OCI-LY3 (cell line): ENCODE measurements at regions not wholly inside any gene's neighbourhood (a gene's known extent, or its start where the extent isn't known, plus 50 kb on each side); places are given as distances from the start of the nearest gene placed in this dataset.

ENCODE experiments used
- H2AFZ ChIP-seq: fragments of 200-600, 300-600 bp; shearing (Covaris generic); 2 replicates; pipeline ENCODE4 v1.6.0; 2014; ENCODE audit warnings: antibody characterized with exemption, low read depth, low read length
- H3K27ac ChIP-seq: fragments of 200-600, 300-600 bp; sonication (generic); 2 replicates; pipeline ENCODE4 v1.5.1; 2014; ENCODE audit warnings: mild to moderate bottlenecking, low read length, moderate library complexity, mixed read lengths
- H3K27me3 ChIP-seq: fragments of 200-600, 300-600 bp; sonication (generic); 2 replicates; pipeline ENCODE4 v1.6.1; 2014; ENCODE audit warnings: low read depth, low read length, mixed read lengths
- H3K36me3 ChIP-seq: fragments of 200-600, 300-600 bp; sonication (generic); replicated peaks from 2 replicates; pipeline ENCODE3; 2014; ENCODE audit warnings: low read depth, low read length, mixed read lengths
- H3K4me1 ChIP-seq: fragments of 300-600, 200-600 bp; sonication (generic); 2 replicates; pipeline ENCODE4 v1.6.1; 2014; ENCODE audit warnings: low read length, mixed read lengths
- H3K4me2 ChIP-seq: fragments of 200-600, 300-600 bp; sonication (generic); 2 replicates; pipeline ENCODE4 v1.6.1; 2014; ENCODE audit warnings: low read length, mixed read lengths
- H3K4me3 ChIP-seq: fragments of 300-600, 200-600 bp; sonication (generic); 2 replicates; pipeline ENCODE4 v1.5.1; 2014; ENCODE audit warnings: antibody characterized with exemption, mild to moderate bottlenecking, low read length, moderate library complexity
- H3K79me2 ChIP-seq: fragments of 300-600, 200-600 bp; shearing (Covaris generic); 2 replicates; pipeline ENCODE4 v1.6.1; 2014; ENCODE audit warnings: mild to moderate bottlenecking, low read length, mixed read lengths
- H3K9ac ChIP-seq: fragments of 300-600, 200-600 bp; shearing (Covaris generic); 2 replicates; pipeline ENCODE4 v1.6.0; 2014; ENCODE audit warnings: mild to moderate bottlenecking, low read length, moderate library complexity
- H3K9me3 ChIP-seq: fragments of 200-600, 300-600 bp; shearing (Covaris generic); 2 replicates; pipeline ENCODE4 v1.6.1; 2014; ENCODE audit warnings: low read length, mixed read lengths; ENCODE audit not compliant: insufficient read depth
- H4K20me1 ChIP-seq: fragments of 200-600, 300-600 bp; sonication (generic); 2 replicates; pipeline ENCODE4 v1.6.1; 2016; ENCODE audit warnings: low read length, mixed read lengths; ENCODE audit not compliant: insufficient read depth
- EZH2phosphoT487 ChIP-seq: fragments of 200-600 bp; shearing (Covaris generic); IDR thresholded peaks from 2 replicates; pipeline ENCODE4 v1.6.1; 2018; ENCODE audit warnings: antibody characterized with exemption, mixed run types, low read depth
- TF ChIP-seq, protein P1 (sequence below): fragments of 200-600, 300-600 bp; sonication (generic); IDR thresholded peaks from 2 replicates; pipeline ENCODE4 v1.5.1; 2014; ENCODE audit warnings: antibody characterized with exemption, low read length, low read depth

DNA sequence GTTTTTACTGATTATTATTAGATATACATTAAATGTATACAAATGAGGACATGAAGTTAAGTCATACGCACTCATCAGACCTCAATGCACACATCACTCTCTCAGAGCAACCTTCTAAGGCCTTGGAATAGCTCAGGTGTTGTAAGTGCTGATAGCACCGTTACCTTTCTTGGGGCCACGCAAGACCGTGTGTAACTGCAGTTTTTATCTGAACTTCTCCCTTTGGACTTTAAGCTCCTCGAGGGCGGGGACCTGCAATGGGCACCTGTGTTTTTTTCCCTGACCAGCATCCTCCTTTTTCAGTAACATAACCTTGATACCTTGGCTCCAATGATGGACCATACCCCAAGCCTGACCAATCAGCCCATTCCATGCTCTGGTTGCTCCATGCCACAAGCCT is 136.5 kb upstream of the TMCC3 start:
- Histone ChIP-seq H3K4me3 (no peak overlapping the region), H3K9me3 (0 out of 2 replicates have a peak, but pooled peaks cover 4% of the 10 kb centered on the region), H3K9ac (no peak overlapping the region), H3K79me2 (peaks cover 3% of the 10 kb centered on the region; the same call in 1 of the 2 replicates), H4K20me1 (peaks cover 8% of the 10 kb centered on the region; the same call in 1 of the 2 replicates), H3K27ac (no peak overlapping the region), H3K4me2 (no peak overlapping the region), H2AFZ (no peak overlapping the region), H3K36me3 (peaks cover 30% of the 10 kb centered on the region), H3K27me3 (no peaks in the 10 kb centered on the region), H3K4me1 (peaks cover 25% of the 10 kb centered on the region)
- no peak for TF ChIP-seq EZH2phosphoT487
- TF ChIP-seq, protein P1, sequence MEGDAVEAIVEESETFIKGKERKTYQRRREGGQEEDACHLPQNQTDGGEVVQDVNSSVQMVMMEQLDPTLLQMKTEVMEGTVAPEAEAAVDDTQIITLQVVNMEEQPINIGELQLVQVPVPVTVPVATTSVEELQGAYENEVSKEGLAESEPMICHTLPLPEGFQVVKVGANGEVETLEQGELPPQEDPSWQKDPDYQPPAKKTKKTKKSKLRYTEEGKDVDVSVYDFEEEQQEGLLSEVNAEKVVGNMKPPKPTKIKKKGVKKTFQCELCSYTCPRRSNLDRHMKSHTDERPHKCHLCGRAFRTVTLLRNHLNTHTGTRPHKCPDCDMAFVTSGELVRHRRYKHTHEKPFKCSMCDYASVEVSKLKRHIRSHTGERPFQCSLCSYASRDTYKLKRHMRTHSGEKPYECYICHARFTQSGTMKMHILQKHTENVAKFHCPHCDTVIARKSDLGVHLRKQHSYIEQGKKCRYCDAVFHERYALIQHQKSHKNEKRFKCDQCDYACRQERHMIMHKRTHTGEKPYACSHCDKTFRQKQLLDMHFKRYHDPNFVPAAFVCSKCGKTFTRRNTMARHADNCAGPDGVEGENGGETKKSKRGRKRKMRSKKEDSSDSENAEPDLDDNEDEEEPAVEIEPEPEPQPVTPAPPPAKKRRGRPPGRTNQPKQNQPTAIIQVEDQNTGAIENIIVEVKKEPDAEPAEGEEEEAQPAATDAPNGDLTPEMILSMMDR = no peak

DNA sequence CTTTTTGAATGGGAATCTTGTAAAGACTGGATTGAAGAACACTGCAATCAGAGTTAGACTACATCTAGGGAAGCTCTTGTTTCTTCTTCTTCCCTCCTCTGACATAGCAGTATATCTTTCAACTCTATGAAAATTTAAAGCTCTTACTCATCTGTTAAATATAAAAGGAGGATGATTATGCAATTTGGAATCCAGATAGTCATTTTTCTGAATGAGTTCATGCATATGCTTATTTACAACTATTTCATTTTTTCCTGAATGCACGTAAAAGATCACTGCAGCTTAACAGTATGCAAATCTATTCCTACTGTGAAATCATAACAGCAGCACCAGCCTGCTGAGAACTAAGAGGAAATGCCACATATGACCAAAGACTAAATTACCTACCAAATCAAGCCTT is 133.5 kb upstream of the TMCC3 start:
- TF ChIP-seq EZH2phosphoT487 = no peak
- TF ChIP-seq, protein P1 = no peak
- peaks cover 28% of the 10 kb centered on the region for H3K36me3 ChIP-seq
- H3K4me2 ChIP-seq = peak overlapping the region; percentile 31
- H3K79me2 ChIP-seq = no peaks in the 10 kb centered on the region
- no peak overlapping the region for H3K27ac ChIP-seq
- H3K9me3 ChIP-seq = 0 out of 2 replicates have a peak, but pooled peaks cover 4% of the 10 kb centered on the region
- H2AFZ ChIP-seq = no peak overlapping the region
- H3K4me3 ChIP-seq = no peak overlapping the region
- H3K27me3 ChIP-seq = no peaks in the 10 kb centered on the region
- H3K4me1 ChIP-seq = peaks cover 12% of the 10 kb centered on the region
- H3K9ac ChIP-seq = no peak overlapping the region
- no peaks in the 10 kb centered on the region for H4K20me1 ChIP-seq

DNA sequence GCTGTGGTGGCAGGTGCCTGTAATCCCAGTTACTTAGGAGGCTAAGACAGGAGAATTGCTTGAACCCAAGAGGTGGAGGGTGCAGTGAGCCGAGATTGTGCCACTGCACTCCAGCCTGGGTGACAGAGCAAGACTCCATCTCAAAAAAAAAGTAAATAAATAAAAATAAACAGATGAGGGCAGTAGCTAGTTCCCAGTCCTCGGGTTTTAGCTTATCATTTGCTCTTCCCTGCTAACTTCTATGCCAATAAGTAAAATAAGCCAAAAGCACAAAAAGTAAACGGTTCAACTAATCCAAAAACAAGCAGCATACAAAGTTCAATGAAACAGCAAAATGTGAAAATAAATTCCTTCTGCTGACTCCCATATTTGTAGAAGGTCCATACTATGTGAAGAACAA is 133.0 kb upstream of the TMCC3 start:
- Histone ChIP-seq H3K27me3 (no peaks in the 10 kb centered on the region), H3K4me2 (no peak overlapping the region), H3K36me3 (peaks cover 28% of the 10 kb centered on the region), H3K9ac (no peak overlapping the region), H3K9me3 (0 out of 2 replicates have a peak, but pooled peaks cover 4% of the 10 kb centered on the region), H3K4me1 (peaks cover 12% of the 10 kb centered on the region), H3K4me3 (no peak overlapping the region), H3K27ac (no peak overlapping the region), H4K20me1 (no peaks in the 10 kb centered on the region), H3K79me2 (no peaks in the 10 kb centered on the region), H2AFZ (no peak overlapping the region)
- no peak for TF ChIP-seq EZH2phosphoT487
- TF ChIP-seq, protein P1 = no peak

DNA sequence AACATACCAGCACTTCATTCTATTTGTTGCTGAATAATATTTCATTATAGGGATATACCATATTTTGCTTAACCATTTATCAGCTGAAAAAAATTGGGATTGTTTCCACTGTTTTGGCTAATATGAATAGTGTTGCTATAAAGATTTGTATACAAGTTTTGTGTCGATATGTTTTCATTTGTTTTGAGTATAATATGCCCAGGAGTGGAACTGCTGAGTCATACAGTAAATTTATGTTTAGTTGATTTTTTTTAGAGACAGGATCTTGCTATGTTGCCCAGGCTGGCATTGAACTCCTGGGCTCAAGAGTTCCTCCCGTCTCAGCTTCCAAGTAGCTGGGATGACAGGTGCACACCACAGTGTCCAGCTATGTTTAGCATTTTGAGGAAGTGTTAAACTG is 131.5 kb upstream of the TMCC3 start:
- no peak for TF ChIP-seq EZH2phosphoT487
- TF ChIP-seq, protein P1 = no peak

More for the DNA sequence above, 131.5 kb upstream of the TMCC3 start:
- Histone ChIP-seq H3K9me3 (0 out of 2 replicates have a peak, but pooled peaks cover 4% of the 10 kb centered on the region), H3K27ac (no peak overlapping the region), H3K27me3 (no peaks in the 10 kb centered on the region), H3K4me3 (no peak overlapping the region), H3K36me3 (peaks cover 20% of the 10 kb centered on the region), H3K4me1 (peaks cover 12% of the 10 kb centered on the region), H3K79me2 (no peaks in the 10 kb centered on the region), H4K20me1 (no peaks in the 10 kb centered on the region), H2AFZ (no peak overlapping the region), H3K4me2 (no peak overlapping the region), H3K9ac (no peak overlapping the region)
